SK-N-SH (cell line): ENCODE measurements at regions not wholly inside any gene's neighbourhood (a gene's known extent, or its start where the extent isn't known, plus 50 kb on each side); places are given as distances from the start of the nearest gene placed in this dataset.

Experiments
- CTCF ChIA-PET: fragments of 300-600, 350-600 bp; formaldehyde crosslinking; extraction: SDS; loops from one replicate; lab custom pipeline; 2021; lab: Yijun Ruan, JAX
- POLR2A ChIA-PET: fragments of 350-600 bp; sonication (Branson Sonifier 250); formaldehyde crosslinking; extraction: SDS; loops from one replicate; lab custom pipeline; 2020; ENCODE audit warnings: antibody characterized with exemption, inconsistent platforms; lab: Yijun Ruan, JAX
- DNase-seq: peaks from one replicate; pipeline ENCODE4 v3.0.0; 2012
- H2AFZ ChIP-seq: fragments of 200-600 bp; sonication (generic); 2 replicates; pipeline ENCODE4 v1.8.1; 2016; ENCODE audit warnings: antibody characterized with exemption, mild to moderate bottlenecking, low read depth
- H3F3A ChIP-seq: fragments of 200-600 bp; sonication (generic); replicated peaks from 2 replicates; pipeline ENCODE3; 2016; ENCODE audit warnings: antibody characterized with exemption, mild to moderate bottlenecking; ENCODE audit not compliant: insufficient read depth
- H3K27ac ChIP-seq, 2 experiments: fragments of 200-500 bp in 1 of 2; fragments of 200-600 bp in 1 of 2; sonication (Bioruptor generic) in 1 of 2; sonication (generic), shearing (Covaris generic) in 1 of 2; 2 replicates each; pipeline versions ENCODE4 v1.5.1 to v1.6.1; 2014 to 2016; ENCODE audit warnings: low read depth in 2 of 2, inconsistent platforms in 1 of 2, low read length in 1 of 2, mild to moderate bottlenecking in 1 of 2, mixed read lengths in 1 of 2
- H3K27me3 ChIP-seq: fragments of 200-600 bp; sonication (generic), shearing (Covaris generic); 2 replicates; pipeline ENCODE4 v1.6.1; 2016; ENCODE audit warnings: mixed run types; ENCODE audit not compliant: insufficient read depth
- H3K36me3 ChIP-seq, 2 experiments: fragments of 200-500 bp in 1 of 2; fragments of 200-600 bp in 1 of 2; sonication (Bioruptor generic) in 1 of 2; sonication (generic) in 1 of 2; replicated peaks in 1 of 2; 2 replicates each; pipeline versions ENCODE3 to v1.5.1; 2014 to 2016; ENCODE audit warnings: low read length in 1 of 2, mild to moderate bottlenecking in 1 of 2; ENCODE audit not compliant: insufficient read depth in 2 of 2, control insufficient read depth in 1 of 2
- H3K4me1 ChIP-seq, 2 experiments: fragments of 200-500 bp in 1 of 2; fragments of 200-600 bp in 1 of 2; sonication (Bioruptor generic) in 1 of 2; sonication (generic), shearing (Covaris generic) in 1 of 2; 2 replicates each; pipeline versions ENCODE4 v1.5.1 to v1.6.1; 2014 to 2016; ENCODE audit warnings: low read depth in 1 of 2, low read length in 1 of 2, mixed run types in 1 of 2; ENCODE audit not compliant: insufficient read depth in 2 of 2, control insufficient read depth in 1 of 2
- H3K4me2 ChIP-seq: fragments of 200-600 bp; sonication (generic), shearing (Covaris generic); 2 replicates; pipeline ENCODE4 v1.6.1; 2017; ENCODE audit warnings: mixed run types
- H3K4me3 ChIP-seq, 2 experiments: fragments of 200-500 bp in 1 of 2; fragments of 200-600 bp in 1 of 2; sonication (Bioruptor generic) in 1 of 2; sonication (generic), shearing (Covaris generic) in 1 of 2; 2 replicates each; pipeline versions ENCODE4 v1.5.1 to v1.8.1; 2014 to 2016; ENCODE audit warnings: low read depth in 2 of 2, inconsistent platforms in 1 of 2, low read length in 1 of 2, mild to moderate bottlenecking in 1 of 2, mixed read lengths in 1 of 2, moderate library complexity in 1 of 2
- H3K79me2 ChIP-seq: fragments of 200-600 bp; sonication (generic); 2 replicates; pipeline ENCODE4 v1.8.1; 2017; ENCODE audit warnings: mild to moderate bottlenecking; ENCODE audit not compliant: insufficient read depth
- H3K9ac ChIP-seq: fragments of 200-600 bp; sonication (generic); 2 replicates; pipeline ENCODE4 v1.6.1; 2017; ENCODE audit warnings: mixed run types
- H3K9me2 ChIP-seq: fragments of 200-600 bp; sonication (generic); 2 replicates; pipeline ENCODE4 v1.6.1; 2017; ENCODE audit warnings: mixed run types
- H3K9me3 ChIP-seq: fragments of 200-600 bp; sonication (generic); 2 replicates; pipeline ENCODE4 v1.6.1; 2017; ENCODE audit warnings: mixed run types, mild to moderate bottlenecking, moderate library complexity
- H4K20me1 ChIP-seq: fragments of 200-600 bp; sonication (generic); 2 replicates; pipeline ENCODE4 v1.6.1; 2017; ENCODE audit warnings: mild to moderate bottlenecking, mixed run types; ENCODE audit not compliant: insufficient read depth
- CHD2 ChIP-seq: fragments of 150-350 bp; IDR thresholded peaks from 2 replicates; pipeline ENCODE4 v1.6.1; 2018; ENCODE audit warnings: low read length; ENCODE audit not compliant: partially characterized antibody
- ELF1 ChIP-seq: IDR thresholded peaks from 2 replicates; pipeline ENCODE4 v1.4.0; 2012
- EP300 ChIP-seq, 2 experiments: IDR thresholded peaks; 2 replicates each; pipeline versions ENCODE4 v1.4.0 to v1.6.1; 2012; ENCODE audit warnings: borderline replicate concordance in 1 of 2, low read depth in 1 of 2, low read length in 1 of 2
- FOSL2 ChIP-seq: IDR thresholded peaks from 2 replicates; pipeline ENCODE4 v1.4.0; 2012; ENCODE audit warnings: low read depth, mild to moderate bottlenecking, moderate library complexity, borderline replicate concordance
- FOXJ3 ChIP-seq: sonication (generic); formaldehyde crosslinking; IDR thresholded peaks from 2 replicates; pipeline ENCODE4 v1.5.1; 2020; ENCODE audit warnings: mild to moderate bottlenecking, missing genetic modification reagents
- GABPA ChIP-seq: IDR thresholded peaks from 2 replicates; pipeline ENCODE4 v1.4.0; 2012; ENCODE audit warnings: low read depth, mild to moderate bottlenecking
- IRF3 ChIP-seq: fragments of 150-350 bp; IDR thresholded peaks from 2 replicates; pipeline ENCODE4 v1.6.1; 2016; ENCODE audit warnings: mild to moderate bottlenecking, low read depth, low read length
- MEF2A ChIP-seq: IDR thresholded peaks from 2 replicates; pipeline ENCODE4 v1.4.0; 2012; ENCODE audit warnings: low read depth, borderline replicate concordance
- NFIC ChIP-seq: IDR thresholded peaks from 2 replicates; pipeline ENCODE4 v1.4.0; 2012; ENCODE audit warnings: borderline replicate concordance
- RAD21 ChIP-seq: IDR thresholded peaks from 2 replicates; pipeline ENCODE4 v1.6.1; 2012; ENCODE audit warnings: mild to moderate bottlenecking, low read length
- REST ChIP-seq: IDR thresholded peaks from 2 replicates; pipeline ENCODE4 v1.6.1; 2012; ENCODE audit warnings: mild to moderate bottlenecking, low read depth, low read length, moderate library complexity
- RFX5 ChIP-seq: IDR thresholded peaks from 2 replicates; pipeline ENCODE4 v1.6.1; 2012; ENCODE audit warnings: mild to moderate bottlenecking, improper control_type of control experiment, low read length
- RXRA ChIP-seq: IDR thresholded peaks from 2 replicates; pipeline ENCODE4 v1.4.0; 2012; ENCODE audit warnings: low read depth, mild to moderate bottlenecking, borderline replicate concordance
- SMC3 ChIP-seq: IDR thresholded peaks from 2 replicates; pipeline ENCODE4 v1.6.1; 2012; ENCODE audit warnings: low read depth, low read length, improper control_type of control experiment
- TAF1 ChIP-seq: IDR thresholded peaks from 2 replicates; pipeline ENCODE4 v1.6.1; 2012; ENCODE audit warnings: low read depth, mild to moderate bottlenecking, low read length, moderate library complexity, borderline replicate concordance
- TEAD4 ChIP-seq: IDR thresholded peaks from 2 replicates; pipeline ENCODE4 v1.4.0; 2012; ENCODE audit warnings: mild to moderate bottlenecking, borderline replicate concordance; ENCODE audit not compliant: insufficient read depth
- USF1 ChIP-seq: IDR thresholded peaks from 2 replicates; pipeline ENCODE4 v1.4.0; 2012; ENCODE audit warnings: low read depth, borderline replicate concordance
- USF2 ChIP-seq: fragments of 150-350 bp; IDR thresholded peaks from 2 replicates; pipeline ENCODE4 v1.6.1; 2017; ENCODE audit warnings: antibody characterized with exemption, low read length, low read depth, borderline replicate concordance
- YY1 ChIP-seq: IDR thresholded peaks from 2 replicates; pipeline ENCODE4 v1.4.0; 2012; ENCODE audit warnings: low read depth, mild to moderate bottlenecking
- WGBS: methylation state at CpG from one replicate; pipeline ENCODE4 v1.1.6; 2017; ENCODE audit warnings: low lambda C conversion rate; 5-methylcytosine and 5-hydroxymethylcytosine counted together

GRCh38 chr13:27852491-27852890 lies 60.2 kb downstream of the GSX1 start:
- no peak for DNase-seq
- Histone ChIP-seq H3K4me2 (no peak overlapping the region), H4K20me1 (no peaks in the 10 kb centered on the region), H3K36me3 (no peaks in the 10 kb centered on the region), H3K27me3 (peaks cover 46% of the 10 kb centered on the region; the same call in 1 of the 2 replicates), H3K79me2 (no peaks in the 10 kb centered on the region), H3K4me1 (no peaks in the 10 kb centered on the region), H2AFZ (no peak overlapping the region), H3K9me2 (no peaks in the 10 kb centered on the region), H3K9ac (no peak overlapping the region), H3K4me3 (no peak overlapping the region), H3F3A (no peaks in the 10 kb centered on the region), H3K27ac (no peak overlapping the region), H3K9me3 (no peaks in the 10 kb centered on the region)
- ChIA-PET CTCF (interaction anchor here (1.5 kb wide), 1 partner anchor 107 kb away, joined by 3 read pairs; no protein-coding TSS in a partner anchor), POLR2A (no interaction called here)
- no peak for TF ChIP-seq FOSL2
- WGBS, result 0% methylated on average over 4 of the region's 5 CpGs

GRCh38 chr13:27853335-27853734 lies 61.1 kb downstream of the GSX1 start:
- H3K4me1 ChIP-seq, result no peaks in the 10 kb centered on the region
- H3K9me3 ChIP-seq, result no peaks in the 10 kb centered on the region
- no peak overlapping the region for H3K4me3 ChIP-seq
- TF ChIP-seq RXRA, result no peak
- no peak for TF ChIP-seq RFX5
- no peak for TF ChIP-seq SMC3
- TF ChIP-seq EP300 (IDR thresholded peaks at IDR 0.05; ENCODE audit: borderline replicate concordance in 1 of 2, low read depth in 1 of 2, low read length in 1 of 2), result no peak
- TF ChIP-seq TAF1, result no peak
- no peak for TF ChIP-seq USF1
- no peak for TF ChIP-seq USF2
- no peak for TF ChIP-seq RAD21
- TF ChIP-seq ELF1, result no peak
- TF ChIP-seq TEAD4, result no peak
- TF ChIP-seq NFIC, result no peak
- TF ChIP-seq MEF2A, result no peak
- no peak for TF ChIP-seq FOXJ3 (CRISPR knock-in tag)
- no peak for TF ChIP-seq REST
- no peak for TF ChIP-seq YY1
- TF ChIP-seq CHD2, result no peak
- no peak for TF ChIP-seq FOSL2
- TF ChIP-seq GABPA, result no peak
- no peak for TF ChIP-seq IRF3
- TF ChIP-seq, all 33 proteins: peak for 0
- no peaks in the 10 kb centered on the region for H4K20me1 ChIP-seq
- ChIA-PET CTCF (no interaction called here), POLR2A (no interaction called here)
- no peak overlapping the region for H3K9ac ChIP-seq
- H3K36me3 ChIP-seq, result no peaks in the 10 kb centered on the region
- H3F3A ChIP-seq, result no peaks in the 10 kb centered on the region
- no peak overlapping the region for H3K4me2 ChIP-seq
- H3K27me3 ChIP-seq, result peaks cover 48% of the 10 kb centered on the region; the same call in 1 of the 2 replicates
- H3K9me2 ChIP-seq, result no peaks in the 10 kb centered on the region
- H2AFZ ChIP-seq, result no peak overlapping the region
- H3K79me2 ChIP-seq, result no peaks in the 10 kb centered on the region
- no peak overlapping the region for H3K27ac ChIP-seq
- 9% methylated on average over 8 of the region's 10 CpGs for WGBS
- no peak for DNase-seq
